T-helper 1 cell treated with Interleukin-12 subunit alpha and Interleukin-12 subunit beta and Interleukin-4 antibody, amounts not matched to agents 30 ng/mL and 1 ng/mL, for 36 hours (primary cell): ENCODE measurements at regions not wholly inside any gene's neighbourhood (a gene's known extent, or its start where the extent isn't known, plus 50 kb on each side); places are given as distances from the start of the nearest gene placed in this dataset.

Experiments
- intact Hi-C: fragments of 100-400 bp; cut with micrococcal nuclease; formaldehyde crosslinking; loops from one replicate; pipeline ENCODE4 v1.15.1; 2024

GRCh38 chr9:2448193-2448738 is 173.3 kb upstream of the VLDLR start:
- intact Hi-C loops = no loop called here

GRCh38 chr9:2453106-2453505 is 168.5 kb upstream of the VLDLR start:
- intact Hi-C loops = no loop called here

GRCh38 chr9:2453701-2454100 is 167.9 kb upstream of the VLDLR start:
- intact Hi-C loops = no loop called here

GRCh38 chr9:2459756-2460155 is 161.8 kb upstream of the VLDLR start:
- intact Hi-C loops = no loop called here

- intact Hi-C loops = no loop called here
Observed at GRCh38 chr9:2461892-2462291, 159.7 kb upstream of the VLDLR start.

- intact Hi-C loops = no loop called here
Observed at GRCh38 chr9:2464624-2465023, 157.0 kb upstream of the VLDLR start.

- intact Hi-C loops = no loop called here
Observed at GRCh38 chr9:2465516-2465915, 156.1 kb upstream of the VLDLR start.

- intact Hi-C loops = no loop called here
Observed at GRCh38 chr9:2465921-2466460, 155.6 kb upstream of the VLDLR start.

GRCh38 chr9:2466703-2467102 is 154.9 kb upstream of the VLDLR start:
- intact Hi-C loops = no loop called here

- intact Hi-C loops = loop anchor here (2.0 kb wide), 1 partner anchor 369 kb away; no protein-coding TSS in a partner anchor
Observed at GRCh38 chr9:2469681-2470221, 151.8 kb upstream of the VLDLR start.

- intact Hi-C loops = no loop called here
Observed at GRCh38 chr9:2473681-2474080, 147.9 kb upstream of the VLDLR start.

GRCh38 chr9:2477755-2478154 is 143.8 kb upstream of the VLDLR start:
- intact Hi-C loops = no loop called here

- intact Hi-C loops = no loop called here
Observed at GRCh38 chr9:2478421-2478820, 143.2 kb upstream of the VLDLR start.

- intact Hi-C loops = no loop called here
Observed at GRCh38 chr9:2479056-2479565, 142.5 kb upstream of the VLDLR start.

GRCh38 chr9:2480255-2480837 is 141.2 kb upstream of the VLDLR start:
- intact Hi-C loops = no loop called here

GRCh38 chr9:2481216-2481615 is 140.4 kb upstream of the VLDLR start:
- intact Hi-C loops = no loop called here

- intact Hi-C loops = no loop called here
Observed at GRCh38 chr9:2486988-2487387, 134.6 kb upstream of the VLDLR start.

- intact Hi-C loops = no loop called here
Observed at GRCh38 chr9:2489838-2490314, 131.7 kb upstream of the VLDLR start.

- intact Hi-C loops = no loop called here
Observed at GRCh38 chr9:2492161-2492560, 129.4 kb upstream of the VLDLR start.

GRCh38 chr9:2493109-2493508 is 128.5 kb upstream of the VLDLR start:
- intact Hi-C loops = no loop called here

GRCh38 chr9:2493529-2493928 is 128.1 kb upstream of the VLDLR start:
- intact Hi-C loops = no loop called here

- intact Hi-C loops = no loop called here
Observed at GRCh38 chr9:2494562-2494961, 127.0 kb upstream of the VLDLR start.
